ENCODE measurements at regions not wholly inside any gene's neighbourhood (a gene's known extent, or its start where the extent isn't known, plus 50 kb on each side); places are given as distances from the start of the nearest gene placed in this dataset.

DNA sequence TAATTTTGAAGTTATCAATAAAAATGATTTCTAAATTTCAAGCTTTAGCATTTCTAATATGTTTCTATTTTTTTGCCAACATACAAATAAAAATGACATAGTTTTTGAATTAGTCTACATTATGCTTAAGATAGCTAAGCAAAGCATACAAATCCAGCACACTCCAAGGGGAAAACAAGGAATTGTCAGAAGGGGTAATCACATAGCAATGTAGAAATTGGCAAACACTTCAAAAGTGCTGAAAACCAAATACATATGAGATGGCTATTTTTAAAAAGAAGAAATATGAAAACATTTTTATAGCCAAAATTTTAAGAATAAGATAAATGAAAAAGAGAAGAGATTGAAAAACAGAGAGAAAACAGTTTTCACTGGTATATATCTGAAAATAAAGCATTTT is 308.0 kb downstream of the SLC6A15 start:
- no peak for TF ChIP-seq CTCF (IDR thresholded peaks at IDR 0.05; ENCODE audit: low read length)
- no peak for TF ChIP-seq EZH2 (IDR thresholded peaks at IDR 0.05; ENCODE audit: borderline replicate concordance, low read length)
